OCI-LY7 (cell line): ENCODE measurements at regions not wholly inside any gene's neighbourhood (a gene's known extent, or its start where the extent isn't known, plus 50 kb on each side); places are given as distances from the start of the nearest gene placed in this dataset.
"Not testable (repeated sequence)": the region's sequence is repeated elsewhere in the genome, so short reads cannot be mapped to it uniquely, and the experiment has no call there.

Experiments
- BruUV-seq: library from RNA; stranded (reverse); fragments of 400-500 nt; replicated peaks from 2 replicates; lab custom pipeline; 2021; lab: Mats Ljungman, UMichigan
- CTCF ChIA-PET: fragments of 300-600 bp; sonication (Branson Sonifier 250); formaldehyde crosslinking; loops from one replicate; lab custom pipeline; 2022; ENCODE audit warnings: antibody characterized with exemption; ENCODE audit not compliant: unreplicated experiment; lab: Charles Lee
- POLR2A ChIA-PET: fragments of 300-600 bp; sonication (Branson Sonifier 250); formaldehyde crosslinking; loops from one replicate; lab custom pipeline; 2022; ENCODE audit warnings: antibody characterized with exemption; lab: Charles Lee
- DNase-seq: peaks from one replicate; pipeline ENCODE4 v3.0.0-alpha.2; 2015; ENCODE audit warnings: low spot score
- H2AFZ ChIP-seq: fragments of 200-600 bp; sonication (generic), shearing (Covaris generic); 2 replicates; pipeline ENCODE4 v1.6.1; 2014; ENCODE audit warnings: mild to moderate bottlenecking, antibody characterized with exemption, low read length, moderate library complexity
- H3K27ac ChIP-seq: fragments of 200-600 bp; sonication (generic); 2 replicates; pipeline ENCODE4 v1.5.1; 2014; ENCODE audit warnings: mixed run types, low read depth, mild to moderate bottlenecking, moderate library complexity, low read length, inconsistent platforms; ENCODE audit not compliant: poor library complexity, severe bottlenecking
- H3K36me3 ChIP-seq: fragments of 200-600 bp; sonication (generic); 2 replicates; pipeline ENCODE4 v1.6.1; 2014; ENCODE audit warnings: mild to moderate bottlenecking, antibody characterized with exemption, low read length, moderate library complexity, mixed read lengths; ENCODE audit not compliant: insufficient read depth
- H3K4me1 ChIP-seq: fragments of 200-600 bp; sonication (generic); 2 replicates; pipeline ENCODE4 v1.5.1; 2014; ENCODE audit warnings: mild to moderate bottlenecking, low read length; ENCODE audit not compliant: insufficient read depth, poor library complexity, severe bottlenecking
- H3K4me2 ChIP-seq: fragments of 200-600 bp; sonication (generic); 2 replicates; pipeline ENCODE4 v1.6.1; 2014; ENCODE audit warnings: mild to moderate bottlenecking, low read length
- H3K4me3 ChIP-seq: fragments of 200-600 bp; sonication (generic); 2 replicates; pipeline ENCODE4 v1.5.1; 2014; ENCODE audit warnings: mild to moderate bottlenecking, low read depth, low read length; ENCODE audit not compliant: poor library complexity, severe bottlenecking
- H3K79me2 ChIP-seq: fragments of 200-600 bp; sonication (generic); 2 replicates; pipeline ENCODE4 v1.6.1; 2016; ENCODE audit warnings: low read depth, mild to moderate bottlenecking, low read length, moderate library complexity, mixed read lengths; ENCODE audit not compliant: insufficient read depth
- H3K9me2 ChIP-seq: fragments of 200-600 bp; sonication (generic); 2 replicates; pipeline ENCODE4 v1.6.1; 2016; ENCODE audit warnings: mild to moderate bottlenecking, low read length, mixed read lengths; ENCODE audit not compliant: insufficient read depth
- H3K9me3 ChIP-seq: fragments of 200-600 bp; sonication (generic); 2 replicates; pipeline ENCODE4 v1.6.1; 2014; ENCODE audit warnings: mild to moderate bottlenecking, mixed run types, low read length, mixed read lengths
- H4K20me1 ChIP-seq: fragments of 200-600 bp; sonication (generic); 2 replicates; pipeline ENCODE4 v1.6.1; 2014; ENCODE audit warnings: mild to moderate bottlenecking, antibody characterized with exemption, low read length, moderate library complexity, mixed read lengths; ENCODE audit not compliant: insufficient read depth
- EZH2phosphoT487 ChIP-seq: fragments of 200-600 bp; sonication (generic); IDR thresholded peaks from 2 replicates; pipeline ENCODE4 v1.6.1; 2018; ENCODE audit warnings: low read depth, borderline replicate concordance, mild to moderate bottlenecking, mixed run types, antibody characterized with exemption, low read length, moderate library complexity, mixed read lengths
- intact Hi-C: fragments of 100-400 bp; cut with micrococcal nuclease; formaldehyde crosslinking; loops from one replicate; pipeline ENCODE4 v1.10.0; 2022; ENCODE audit not compliant: unreplicated experiment
- TF ChIP-seq, protein P1 (sequence below): fragments of 200-600 bp; sonication (generic); conservative IDR thresholded peaks from 2 replicates; pipeline ENCODE4 v1.5.1; 2014; ENCODE audit warnings: mild to moderate bottlenecking, antibody characterized with exemption, low read length, moderate library complexity, mixed read lengths

GRCh38 chrX:38959736-38960135, 158.5 kb downstream of the MID1IP1 start:
- intact Hi-C loops, result no loop called here
- H3K27ac ChIP-seq, result no peak overlapping the region
- no peak overlapping the region for H3K4me2 ChIP-seq
- no peak for TF ChIP-seq EZH2phosphoT487
- ChIA-PET POLR2A (no interaction called here), CTCF (no interaction called here)
- no peak for DNase-seq
- no peaks in the 10 kb centered on the region for H4K20me1 ChIP-seq
- no peak overlapping the region for H3K4me3 ChIP-seq
- H3K4me1 ChIP-seq, result no peaks in the 10 kb centered on the region
- no peaks in the 10 kb centered on the region for H3K9me2 ChIP-seq
- no peaks in the 10 kb centered on the region for H3K36me3 ChIP-seq
- no peak overlapping the region for H2AFZ ChIP-seq
- no TSS peak for BruUV-seq
- H3K9me3 ChIP-seq, result no peaks in the 10 kb centered on the region
- no peaks in the 10 kb centered on the region for H3K79me2 ChIP-seq

GRCh38 chrX:38960137-38960536, 158.9 kb downstream of the MID1IP1 start:
- Histone ChIP-seq H3K9me3 (no peaks in the 10 kb centered on the region), H3K4me2 (no peak overlapping the region), H4K20me1 (no peaks in the 10 kb centered on the region), H3K4me1 (no peaks in the 10 kb centered on the region), H3K36me3 (no peaks in the 10 kb centered on the region), H3K9me2 (no peaks in the 10 kb centered on the region), H3K27ac (no peak overlapping the region), H3K79me2 (no peaks in the 10 kb centered on the region), H3K4me3 (no peak overlapping the region), H2AFZ (no peak overlapping the region)
- TF ChIP-seq, protein P1, sequence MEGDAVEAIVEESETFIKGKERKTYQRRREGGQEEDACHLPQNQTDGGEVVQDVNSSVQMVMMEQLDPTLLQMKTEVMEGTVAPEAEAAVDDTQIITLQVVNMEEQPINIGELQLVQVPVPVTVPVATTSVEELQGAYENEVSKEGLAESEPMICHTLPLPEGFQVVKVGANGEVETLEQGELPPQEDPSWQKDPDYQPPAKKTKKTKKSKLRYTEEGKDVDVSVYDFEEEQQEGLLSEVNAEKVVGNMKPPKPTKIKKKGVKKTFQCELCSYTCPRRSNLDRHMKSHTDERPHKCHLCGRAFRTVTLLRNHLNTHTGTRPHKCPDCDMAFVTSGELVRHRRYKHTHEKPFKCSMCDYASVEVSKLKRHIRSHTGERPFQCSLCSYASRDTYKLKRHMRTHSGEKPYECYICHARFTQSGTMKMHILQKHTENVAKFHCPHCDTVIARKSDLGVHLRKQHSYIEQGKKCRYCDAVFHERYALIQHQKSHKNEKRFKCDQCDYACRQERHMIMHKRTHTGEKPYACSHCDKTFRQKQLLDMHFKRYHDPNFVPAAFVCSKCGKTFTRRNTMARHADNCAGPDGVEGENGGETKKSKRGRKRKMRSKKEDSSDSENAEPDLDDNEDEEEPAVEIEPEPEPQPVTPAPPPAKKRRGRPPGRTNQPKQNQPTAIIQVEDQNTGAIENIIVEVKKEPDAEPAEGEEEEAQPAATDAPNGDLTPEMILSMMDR, result no peak
- TF ChIP-seq EZH2phosphoT487, result no peak
- no TSS peak for BruUV-seq
- no peak for DNase-seq
- POLR2A ChIA-PET, result no interaction called here
- intact Hi-C loops, result no loop called here
- CTCF ChIA-PET, result no interaction called here

- Histone ChIP-seq H4K20me1 (no peaks in the 10 kb centered on the region), H3K79me2 (no peaks in the 10 kb centered on the region), H3K9me2 (no peaks in the 10 kb centered on the region), H3K36me3 (no peaks in the 10 kb centered on the region), H3K4me1 (no peaks in the 10 kb centered on the region), H3K4me2 (no peak overlapping the region), H3K4me3 (no peak overlapping the region), H3K9me3 (no peaks in the 10 kb centered on the region), H2AFZ (no peak overlapping the region), H3K27ac (no peak overlapping the region)
- TF ChIP-seq EZH2phosphoT487, result no peak
- TF ChIP-seq, protein P1, result no peak
- no TSS peak for BruUV-seq
- no peak for DNase-seq
- ChIA-PET POLR2A (no interaction called here), CTCF (no interaction called here)
- intact Hi-C loops, result no loop called here
These were observed 160.7 kb downstream of the MID1IP1 start for GRCh38 chrX:38961936-38962335.

DNA sequence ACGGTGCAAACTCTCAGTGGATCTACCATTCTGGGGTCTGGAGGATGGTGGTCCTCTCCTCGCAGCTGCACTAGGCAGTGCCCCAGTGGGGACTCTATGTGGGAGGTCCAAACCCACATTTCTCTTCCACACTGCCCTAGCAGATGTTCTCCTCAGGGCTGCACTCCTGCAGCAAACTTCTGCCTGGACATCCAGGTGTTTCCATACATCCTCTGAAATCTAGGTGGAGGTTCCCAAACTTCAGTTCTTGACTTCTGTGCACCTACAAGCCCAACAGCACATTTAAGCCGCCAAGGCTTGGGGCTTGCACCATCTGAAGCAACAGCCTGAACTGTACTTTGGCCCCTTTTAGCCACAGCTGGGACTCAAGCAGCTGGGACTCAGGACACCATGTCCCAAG, 162.0 kb downstream of the MID1IP1 start:
- H3K36me3 ChIP-seq, H3K4me1 ChIP-seq, DNase-seq, H3K79me2 ChIP-seq, H3K9me3 ChIP-seq, H3K4me3 ChIP-seq, CTCF ChIA-PET, intact Hi-C loops, H3K9me2 ChIP-seq, POLR2A ChIA-PET, H3K27ac ChIP-seq, H3K4me2 ChIP-seq, H4K20me1 ChIP-seq, H2AFZ ChIP-seq, BruUV-seq: not testable (repeated sequence)
